GM18520 (cell line): ENCODE measurements at regions not wholly inside any gene's neighbourhood (a gene's known extent, or its start where the extent isn't known, plus 50 kb on each side); places are given as distances from the start of the nearest gene placed in this dataset.

ENCODE experiments used
- ATAC-seq: cut with Tn5 transposase; IDR thresholded peaks from one replicate; pipeline ENCODE4 v1.9.1; 2021; ENCODE audit not compliant: unreplicated experiment

- ATAC-seq = no peak
These were observed 351.1 kb downstream of the BUD13 start for GRCh38 chr11:116421529-116422185.

- no peak for ATAC-seq
These were observed 351.8 kb downstream of the BUD13 start for GRCh38 chr11:116420770-116421528.

GRCh38 chr11:116420030-116420429 lies 352.8 kb downstream of the BUD13 start:
- no peak for ATAC-seq

- ATAC-seq = no peak
These were observed 354.3 kb downstream of the BUD13 start for GRCh38 chr11:116418388-116419041.

- no peak for ATAC-seq
These were observed 355.9 kb downstream of the BUD13 start for GRCh38 chr11:116416852-116417251.

GRCh38 chr11:116415095-116415494 lies 357.7 kb downstream of the BUD13 start:
- ATAC-seq = no peak

- no peak for ATAC-seq
These were observed 358.4 kb downstream of the BUD13 start for GRCh38 chr11:116414357-116414880.

GRCh38 chr11:116413301-116414242 lies 359.2 kb downstream of the BUD13 start:
- no peak for ATAC-seq

GRCh38 chr11:116412118-116412889 lies 360.5 kb downstream of the BUD13 start:
- ATAC-seq = no peak

GRCh38 chr11:116409238-116409637 lies 363.5 kb downstream of the BUD13 start:
- ATAC-seq = no peak

- ATAC-seq = no peak
These were observed 366.7 kb downstream of the BUD13 start for GRCh38 chr11:116406042-116406441.

GRCh38 chr11:116404462-116404798 lies 368.4 kb downstream of the BUD13 start:
- ATAC-seq = no peak

GRCh38 chr11:116403794-116404461 lies 368.9 kb downstream of the BUD13 start:
- no peak for ATAC-seq

GRCh38 chr11:116400081-116400480 lies 372.7 kb downstream of the BUD13 start:
- no peak for ATAC-seq

GRCh38 chr11:116397602-116398084 lies 375.1 kb downstream of the BUD13 start:
- ATAC-seq = no peak

GRCh38 chr11:116396331-116396730 lies 376.5 kb downstream of the BUD13 start:
- no peak for ATAC-seq

GRCh38 chr11:116394022-116394421 lies 378.8 kb downstream of the BUD13 start:
- ATAC-seq = no peak

GRCh38 chr11:116390963-116391362 lies 381.8 kb downstream of the BUD13 start:
- no peak for ATAC-seq

GRCh38 chr11:116388146-116388545 lies 384.6 kb downstream of the BUD13 start:
- ATAC-seq = no peak
